ENCODE measurements at regions not wholly inside any gene's neighbourhood (a gene's known extent, or its start where the extent isn't known, plus 50 kb on each side); places are given as distances from the start of the nearest gene placed in this dataset.

DNA sequence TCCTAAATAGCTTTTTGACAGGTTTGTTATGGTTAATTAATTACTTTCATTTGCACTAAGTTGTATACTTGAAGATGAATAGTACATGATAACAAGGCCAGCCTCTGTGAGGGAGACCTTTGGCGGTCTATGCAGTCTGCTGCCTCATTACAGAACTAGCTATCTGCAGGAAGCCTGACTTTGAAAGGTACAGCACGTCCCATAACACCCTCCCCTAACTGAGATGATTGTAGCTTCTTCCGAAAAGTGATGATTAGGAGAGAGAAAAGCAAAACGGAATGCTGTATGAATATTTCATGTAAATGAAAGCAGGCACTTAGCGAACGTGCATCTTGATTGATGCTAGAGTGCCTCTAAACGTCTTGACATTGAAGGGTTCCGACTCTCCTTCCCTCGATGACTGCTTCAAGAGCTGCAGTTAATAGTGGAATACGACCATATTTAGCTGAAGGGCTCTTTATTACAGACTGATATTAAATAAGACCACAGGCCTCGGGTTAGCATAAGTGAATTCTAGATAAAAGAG is 116.2 kb upstream of the TMCO5A start:
- no peak overlapping the region for H3K27ac ChIP-seq (ENCODE audit: insufficient read depth, low read depth, low read length, poor library complexity, severe bottlenecking)
- 89 to 91% methylated on average over 10 to 11 of the region's 11 CpGs for WGBS, 2 experiments

GRCh38 chr15:37819191-37819590 is 115.2 kb upstream of the TMCO5A start:
- H3K27ac ChIP-seq (ENCODE audit: insufficient read depth, low read depth, low read length, poor library complexity, severe bottlenecking): no peak overlapping the region
- 84 to 100% methylated on average over 1 of the region's 1 CpG for WGBS, 2 experiments
- H3K27me3 ChIP-seq (ENCODE audit: control insufficient read depth, insufficient read depth, low read length, poor library complexity, severe bottlenecking): no peaks in the 10 kb centered on the region

More for the DNA sequence above, 116.2 kb upstream of the TMCO5A start:
- Histone ChIP-seq H3K9me3 (ENCODE audit: control insufficient read depth, low read length) (no peaks in the 10 kb centered on the region), H3K27me3 (ENCODE audit: control insufficient read depth, insufficient read depth, low read length, poor library complexity, severe bottlenecking) (no peaks in the 10 kb centered on the region), H3K36me3 (ENCODE audit: control insufficient read depth, insufficient read depth, low read length) (no peaks in the 10 kb centered on the region), H3K4me1 (ENCODE audit: control insufficient read depth, insufficient read depth, low read length) (no peaks in the 10 kb centered on the region), H3K4me3 (ENCODE audit: insufficient read depth, low read depth, low read length) (no peak overlapping the region)

GRCh38 chr15:37820380-37821128 is 113.9 kb upstream of the TMCO5A start:
- WGBS, 2 experiments: 93 to 95% methylated on average over 9 to 10 of the region's 10 CpGs
- Histone ChIP-seq H3K27ac (ENCODE audit: insufficient read depth, low read depth, low read length, poor library complexity, severe bottlenecking) (no peak overlapping the region), H3K36me3 (ENCODE audit: control insufficient read depth, insufficient read depth, low read length) (no peaks in the 10 kb centered on the region)

More at GRCh38 chr15:37819191-37819590, 115.2 kb upstream of the TMCO5A start:
- H3K36me3 ChIP-seq (ENCODE audit: control insufficient read depth, insufficient read depth, low read length): no peaks in the 10 kb centered on the region
- no peak overlapping the region for H3K4me3 ChIP-seq (ENCODE audit: insufficient read depth, low read depth, low read length)
- H3K4me1 ChIP-seq (ENCODE audit: control insufficient read depth, insufficient read depth, low read length): no peaks in the 10 kb centered on the region
- H3K9me3 ChIP-seq (ENCODE audit: control insufficient read depth, low read length): no peaks in the 10 kb centered on the region

GRCh38 chr15:37823601-37824275 is 110.7 kb upstream of the TMCO5A start:
- WGBS, 2 experiments: 88 to 91% methylated on average over 8 to 10 of the region's 10 CpGs
- Histone ChIP-seq H3K4me1 (ENCODE audit: control insufficient read depth, insufficient read depth, low read length) (no peaks in the 10 kb centered on the region), H3K36me3 (ENCODE audit: control insufficient read depth, insufficient read depth, low read length) (no peaks in the 10 kb centered on the region), H3K9me3 (ENCODE audit: control insufficient read depth, low read length) (no peaks in the 10 kb centered on the region), H3K4me3 (ENCODE audit: insufficient read depth, low read depth, low read length) (no peak overlapping the region), H3K27me3 (ENCODE audit: control insufficient read depth, insufficient read depth, low read length, poor library complexity, severe bottlenecking) (no peaks in the 10 kb centered on the region), H3K27ac (ENCODE audit: insufficient read depth, low read depth, low read length, poor library complexity, severe bottlenecking) (no peak overlapping the region)

More at GRCh38 chr15:37820380-37821128, 113.9 kb upstream of the TMCO5A start:
- Histone ChIP-seq H3K4me3 (ENCODE audit: insufficient read depth, low read depth, low read length) (no peak overlapping the region), H3K9me3 (ENCODE audit: control insufficient read depth, low read length) (no peaks in the 10 kb centered on the region), H3K27me3 (ENCODE audit: control insufficient read depth, insufficient read depth, low read length, poor library complexity, severe bottlenecking) (no peaks in the 10 kb centered on the region), H3K4me1 (ENCODE audit: control insufficient read depth, insufficient read depth, low read length) (no peaks in the 10 kb centered on the region)

GRCh38 chr15:37824717-37825382 is 109.6 kb upstream of the TMCO5A start:
- Histone ChIP-seq H3K27me3 (ENCODE audit: control insufficient read depth, insufficient read depth, low read length, poor library complexity, severe bottlenecking) (no peaks in the 10 kb centered on the region), H3K36me3 (ENCODE audit: control insufficient read depth, insufficient read depth, low read length) (no peaks in the 10 kb centered on the region), H3K4me3 (ENCODE audit: insufficient read depth, low read depth, low read length) (no peak overlapping the region), H3K27ac (ENCODE audit: insufficient read depth, low read depth, low read length, poor library complexity, severe bottlenecking) (no peak overlapping the region), H3K9me3 (ENCODE audit: control insufficient read depth, low read length) (no peaks in the 10 kb centered on the region), H3K4me1 (ENCODE audit: control insufficient read depth, insufficient read depth, low read length) (no peaks in the 10 kb centered on the region)
- 89 to 90% methylated on average over 6 of the region's 6 CpGs for WGBS, 2 experiments

- no peak overlapping the region for H3K27ac ChIP-seq (ENCODE audit: insufficient read depth, low read depth, low read length, poor library complexity, severe bottlenecking)
- no peaks in the 10 kb centered on the region for H3K9me3 ChIP-seq (ENCODE audit: control insufficient read depth, low read length)
- no peaks in the 10 kb centered on the region for H3K4me1 ChIP-seq (ENCODE audit: control insufficient read depth, insufficient read depth, low read length)
- H3K36me3 ChIP-seq (ENCODE audit: control insufficient read depth, insufficient read depth, low read length): no peaks in the 10 kb centered on the region
- no peaks in the 10 kb centered on the region for H3K27me3 ChIP-seq (ENCODE audit: control insufficient read depth, insufficient read depth, low read length, poor library complexity, severe bottlenecking)
- WGBS, 2 experiments: 80 to 84% methylated on average over 3 of the region's 3 CpGs
- H3K4me3 ChIP-seq (ENCODE audit: insufficient read depth, low read depth, low read length): no peak overlapping the region
Observed at GRCh38 chr15:37837276-37837675, 97.2 kb upstream of the TMCO5A start.

GRCh38 chr15:37847776-37848175 is 86.7 kb upstream of the TMCO5A start:
- no peaks in the 10 kb centered on the region for H3K36me3 ChIP-seq (ENCODE audit: control insufficient read depth, insufficient read depth, low read length)
- no peaks in the 10 kb centered on the region for H3K27me3 ChIP-seq (ENCODE audit: control insufficient read depth, insufficient read depth, low read length, poor library complexity, severe bottlenecking)
- H3K4me1 ChIP-seq (ENCODE audit: control insufficient read depth, insufficient read depth, low read length): no peaks in the 10 kb centered on the region
- H3K9me3 ChIP-seq (ENCODE audit: control insufficient read depth, low read length): no peaks in the 10 kb centered on the region
- no peak overlapping the region for H3K4me3 ChIP-seq (ENCODE audit: insufficient read depth, low read depth, low read length)
- no peak overlapping the region for H3K27ac ChIP-seq (ENCODE audit: insufficient read depth, low read depth, low read length, poor library complexity, severe bottlenecking)
- 98 to 100% methylated on average over 1 to 2 of the region's 3 CpGs for WGBS, 2 experiments

DNA sequence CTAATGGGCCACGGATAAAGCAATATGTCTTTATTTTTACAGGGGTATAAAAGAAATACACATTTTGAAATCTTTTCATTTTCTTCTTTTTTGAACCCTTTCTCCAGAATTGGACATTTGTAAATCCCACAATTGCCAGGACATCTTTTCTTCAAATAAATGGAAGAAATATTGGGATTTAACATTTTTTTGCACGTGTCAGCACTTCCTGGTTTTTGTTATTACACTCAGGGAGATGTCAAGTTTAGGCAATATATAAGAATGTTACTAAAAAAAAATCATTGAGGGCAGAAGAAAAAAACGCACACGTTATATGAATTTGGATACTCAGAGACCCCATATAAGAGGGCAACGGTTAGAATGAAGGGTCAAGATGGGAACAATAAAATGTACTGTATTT is 78.3 kb upstream of the TMCO5A start:
- H3K27ac ChIP-seq (ENCODE audit: insufficient read depth, low read depth, low read length, poor library complexity, severe bottlenecking): no peak overlapping the region
- H3K4me1 ChIP-seq (ENCODE audit: control insufficient read depth, insufficient read depth, low read length): no peaks in the 10 kb centered on the region
- no peaks in the 10 kb centered on the region for H3K36me3 ChIP-seq (ENCODE audit: control insufficient read depth, insufficient read depth, low read length)
- 99 to 100% methylated on average over 5 of the region's 5 CpGs for WGBS, 2 experiments
- H3K4me3 ChIP-seq (ENCODE audit: insufficient read depth, low read depth, low read length): no peak overlapping the region
- H3K9me3 ChIP-seq (ENCODE audit: control insufficient read depth, low read length): peaks cover 2% of the 10 kb centered on the region
- no peaks in the 10 kb centered on the region for H3K27me3 ChIP-seq (ENCODE audit: control insufficient read depth, insufficient read depth, low read length, poor library complexity, severe bottlenecking)

DNA sequence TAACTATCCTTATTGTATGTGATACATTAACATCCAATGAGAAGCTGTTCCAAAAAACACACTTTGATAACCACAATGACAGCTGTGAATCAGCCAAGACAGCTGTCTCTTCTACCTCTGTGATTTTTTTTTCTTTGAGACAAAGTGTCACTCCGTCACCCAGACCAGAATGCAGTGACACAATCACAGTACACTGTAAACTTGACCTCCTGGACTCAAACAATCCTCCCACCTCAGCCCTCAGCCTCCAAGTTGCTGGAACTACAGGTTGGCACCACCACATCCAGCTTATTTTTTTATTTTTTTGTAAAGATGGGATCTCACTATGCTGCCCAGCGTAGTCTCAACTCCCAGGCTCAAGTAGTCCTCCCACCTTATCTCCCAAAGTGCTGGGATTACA is 73.5 kb upstream of the TMCO5A start:
- H3K27me3 ChIP-seq (ENCODE audit: control insufficient read depth, insufficient read depth, low read length, poor library complexity, severe bottlenecking): no peaks in the 10 kb centered on the region
- H3K9me3 ChIP-seq (ENCODE audit: control insufficient read depth, low read length): no peaks in the 10 kb centered on the region
- WGBS, 2 experiments: 74 to 92% methylated on average over 1 to 2 of the region's 2 CpGs

DNA sequence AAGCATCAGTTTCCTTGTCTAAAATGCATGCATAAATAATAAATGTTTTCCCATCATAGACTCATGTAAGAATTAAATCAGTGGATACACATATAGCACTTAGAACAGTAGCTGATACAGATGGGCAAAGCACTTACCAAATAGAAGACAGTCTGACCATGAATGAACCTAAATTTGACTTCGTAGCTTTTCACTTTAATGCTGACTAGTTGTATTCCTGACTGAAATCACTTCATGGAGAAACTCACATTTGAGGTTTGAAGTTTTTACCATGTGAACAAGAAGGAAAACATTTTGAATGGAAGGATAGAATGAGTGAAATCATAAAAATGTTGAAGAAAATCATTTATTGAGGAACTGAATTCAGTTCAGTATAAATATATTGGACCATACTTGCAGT is 68.8 kb upstream of the TMCO5A start:
- no peaks in the 10 kb centered on the region for H3K27me3 ChIP-seq (ENCODE audit: control insufficient read depth, insufficient read depth, low read length, poor library complexity, severe bottlenecking)
- H3K4me3 ChIP-seq (ENCODE audit: insufficient read depth, low read depth, low read length): no peak overlapping the region
- no peak overlapping the region for H3K27ac ChIP-seq (ENCODE audit: insufficient read depth, low read depth, low read length, poor library complexity, severe bottlenecking)
- no peaks in the 10 kb centered on the region for H3K4me1 ChIP-seq (ENCODE audit: control insufficient read depth, insufficient read depth, low read length)
- no peaks in the 10 kb centered on the region for H3K36me3 ChIP-seq (ENCODE audit: control insufficient read depth, insufficient read depth, low read length)
- no peaks in the 10 kb centered on the region for H3K9me3 ChIP-seq (ENCODE audit: control insufficient read depth, low read length)
- 95 to 100% methylated on average over 1 of the region's 1 CpG for WGBS, 2 experiments

More for the DNA sequence above, 73.5 kb upstream of the TMCO5A start:
- Histone ChIP-seq H3K36me3 (ENCODE audit: control insufficient read depth, insufficient read depth, low read length) (no peaks in the 10 kb centered on the region), H3K4me3 (ENCODE audit: insufficient read depth, low read depth, low read length) (no peak overlapping the region), H3K4me1 (ENCODE audit: control insufficient read depth, insufficient read depth, low read length) (no peaks in the 10 kb centered on the region), H3K27ac (ENCODE audit: insufficient read depth, low read depth, low read length, poor library complexity, severe bottlenecking) (no peak overlapping the region)

All from ectodermal cell (in vitro differentiated cells).